ENCODE measurements at regions not wholly inside any gene's neighbourhood (a gene's known extent, or its start where the extent isn't known, plus 50 kb on each side); places are given as distances from the start of the nearest gene placed in this dataset.
A peak's percentile ranks its signal among the peaks of the same experiment; 100 is the strongest.

DNA sequence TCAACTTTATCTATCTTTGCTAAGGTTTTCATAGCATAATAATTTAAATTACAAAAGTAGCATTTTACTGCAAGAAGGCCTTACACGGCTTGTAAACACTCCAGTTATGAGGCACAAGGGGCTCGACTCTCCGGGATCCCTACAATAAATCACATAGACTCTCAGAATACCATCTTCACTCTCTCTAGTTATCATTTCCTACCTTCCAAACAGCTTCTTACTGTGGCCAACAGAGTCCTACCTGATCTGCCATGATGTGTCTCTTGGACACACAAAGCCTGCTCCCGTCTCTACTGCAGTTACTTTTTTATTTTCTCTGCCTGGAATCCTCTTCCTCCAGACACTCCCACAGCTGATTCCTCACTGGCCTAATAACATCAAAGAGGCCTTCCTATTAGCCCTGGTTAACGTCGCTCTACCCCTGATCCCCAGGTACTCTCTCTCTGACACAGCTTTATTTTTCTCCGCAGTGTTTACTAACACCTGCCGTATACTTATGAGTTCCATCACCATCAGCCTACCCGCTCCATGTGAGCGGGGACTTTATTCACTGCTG lies 559.6 kb upstream of the DIPK2B start:
- Histone ChIP-seq H3K4me1 (ENCODE audit: control insufficient read depth, extremely low read depth, insufficient read depth, low read length) (peaks cover 90% of the 10 kb centered on the region), H3K79me2 (ENCODE audit: control insufficient read depth, insufficient read depth, low read length) (peaks cover 88% of the 10 kb centered on the region), H3K9ac (ENCODE audit: control insufficient read depth, extremely low read depth, insufficient read depth, low read length) (peak overlapping the region; percentile 14), H3K9me3 (ENCODE audit: control insufficient read depth, low read depth, low read length) (no peaks in the 10 kb centered on the region), H2AFZ (ENCODE audit: control insufficient read depth, low read length) (no peak overlapping the region), H3K36me3 (ENCODE audit: control insufficient read depth in 2 of 2, extremely low read depth in 1 of 2, insufficient read depth in 2 of 2, low read length in 2 of 2) (peaks cover 16 to 28% of the 10 kb centered on the region in 2 experiments), H3K9me1 (ENCODE audit: control insufficient read depth, extremely low read depth, insufficient read depth, low read length) (no peaks in the 10 kb centered on the region), H3K27ac (ENCODE audit: control insufficient read depth, insufficient read depth, low read length) (peak overlapping the region; percentile 71), H3K4me3 (ENCODE audit: control insufficient read depth in 2 of 3, extremely low read depth in 1 of 3, insufficient read depth in 2 of 3, low read depth in 1 of 3, low read length in 3 of 3) (peak overlapping the region in 1 of 3 experiments; percentile 56), H3K27me3 (ENCODE audit: control insufficient read depth, extremely low read depth, insufficient read depth, low read length) (no peaks in the 10 kb centered on the region), H4K20me1 (ENCODE audit: control insufficient read depth, extremely low read depth, insufficient read depth, low read length) (no peaks in the 10 kb centered on the region), H3K4me2 (ENCODE audit: control insufficient read depth, extremely low read depth, insufficient read depth, low read depth, low read length) (peak overlapping the region; percentile 70)
- FAIRE-seq (peak; percentile 52), DNase-seq (ENCODE audit: low read depth, low spot score) (no peak)
- dilution Hi-C loops (cut with MboI; ENCODE audit: extremely low pct_ligation_motif_present, low sequenced_read_pairs): no loop called here
- TF ChIP-seq, protein P1, sequence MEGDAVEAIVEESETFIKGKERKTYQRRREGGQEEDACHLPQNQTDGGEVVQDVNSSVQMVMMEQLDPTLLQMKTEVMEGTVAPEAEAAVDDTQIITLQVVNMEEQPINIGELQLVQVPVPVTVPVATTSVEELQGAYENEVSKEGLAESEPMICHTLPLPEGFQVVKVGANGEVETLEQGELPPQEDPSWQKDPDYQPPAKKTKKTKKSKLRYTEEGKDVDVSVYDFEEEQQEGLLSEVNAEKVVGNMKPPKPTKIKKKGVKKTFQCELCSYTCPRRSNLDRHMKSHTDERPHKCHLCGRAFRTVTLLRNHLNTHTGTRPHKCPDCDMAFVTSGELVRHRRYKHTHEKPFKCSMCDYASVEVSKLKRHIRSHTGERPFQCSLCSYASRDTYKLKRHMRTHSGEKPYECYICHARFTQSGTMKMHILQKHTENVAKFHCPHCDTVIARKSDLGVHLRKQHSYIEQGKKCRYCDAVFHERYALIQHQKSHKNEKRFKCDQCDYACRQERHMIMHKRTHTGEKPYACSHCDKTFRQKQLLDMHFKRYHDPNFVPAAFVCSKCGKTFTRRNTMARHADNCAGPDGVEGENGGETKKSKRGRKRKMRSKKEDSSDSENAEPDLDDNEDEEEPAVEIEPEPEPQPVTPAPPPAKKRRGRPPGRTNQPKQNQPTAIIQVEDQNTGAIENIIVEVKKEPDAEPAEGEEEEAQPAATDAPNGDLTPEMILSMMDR (optimal IDR thresholded peaks at IDR 0.05 in 1 of 3, IDR thresholded peaks at IDR 0.05 in 1 of 3, conservative IDR thresholded peaks at IDR 0.05 in 1 of 3; ENCODE audit: extremely low read depth in 1 of 3, insufficient read depth in 2 of 3, low read length in 3 of 3): no peak
- TF ChIP-seq EZH2 (IDR thresholded peaks at IDR 0.05; ENCODE audit: low read length): no peak

- H3K36me3 ChIP-seq (ENCODE audit: control insufficient read depth in 2 of 2, extremely low read depth in 1 of 2, insufficient read depth in 2 of 2, low read length in 2 of 2): peaks cover 20 to 26% of the 10 kb centered on the region in 2 experiments
These were observed 558.2 kb upstream of the DIPK2B start for GRCh38 chrX:45758738-45759397.

More at GRCh38 chrX:45758738-45759397, 558.2 kb upstream of the DIPK2B start:
- H3K27me3 ChIP-seq (ENCODE audit: control insufficient read depth, extremely low read depth, insufficient read depth, low read length): no peaks in the 10 kb centered on the region
- no peaks in the 10 kb centered on the region for H3K9me1 ChIP-seq (ENCODE audit: control insufficient read depth, extremely low read depth, insufficient read depth, low read length)
- peak overlapping the region; percentile 70 for H3K4me2 ChIP-seq (ENCODE audit: control insufficient read depth, extremely low read depth, insufficient read depth, low read depth, low read length)
- H3K79me2 ChIP-seq (ENCODE audit: control insufficient read depth, insufficient read depth, low read length): peaks cover 92% of the 10 kb centered on the region
- H3K4me1 ChIP-seq (ENCODE audit: control insufficient read depth, extremely low read depth, insufficient read depth, low read length): peaks cover 93% of the 10 kb centered on the region
- DNase-seq (ENCODE audit: low read depth, low spot score) (no peak), FAIRE-seq (peak; percentile 23)
- dilution Hi-C loops (cut with MboI; ENCODE audit: extremely low pct_ligation_motif_present, low sequenced_read_pairs): no loop called here
- no peaks in the 10 kb centered on the region for H3K9me3 ChIP-seq (ENCODE audit: control insufficient read depth, low read depth, low read length)
- H4K20me1 ChIP-seq (ENCODE audit: control insufficient read depth, extremely low read depth, insufficient read depth, low read length): no peaks in the 10 kb centered on the region
- H2AFZ ChIP-seq (ENCODE audit: control insufficient read depth, low read length): no peak overlapping the region
- TF ChIP-seq, protein P1 (optimal IDR thresholded peaks at IDR 0.05 in 1 of 3, IDR thresholded peaks at IDR 0.05 in 1 of 3, conservative IDR thresholded peaks at IDR 0.05 in 1 of 3; ENCODE audit: extremely low read depth in 1 of 3, insufficient read depth in 2 of 3, low read length in 3 of 3): no peak
- no peak for TF ChIP-seq EZH2 (IDR thresholded peaks at IDR 0.05; ENCODE audit: low read length)
- peak overlapping the region in 1 of 3 experiments; percentile 9 for H3K4me3 ChIP-seq (ENCODE audit: control insufficient read depth in 2 of 3, extremely low read depth in 1 of 3, insufficient read depth in 2 of 3, low read depth in 1 of 3, low read length in 3 of 3)
- peak overlapping the region; percentile 58 for H3K9ac ChIP-seq (ENCODE audit: control insufficient read depth, extremely low read depth, insufficient read depth, low read length)
- H3K27ac ChIP-seq (ENCODE audit: control insufficient read depth, insufficient read depth, low read length): peak overlapping the region; percentile 71
